ENCODE measurements at regions not wholly inside any gene's neighbourhood (a gene's known extent, or its start where the extent isn't known, plus 50 kb on each side); places are given as distances from the start of the nearest gene placed in this dataset.

- TF ChIP-seq CTCF (IDR thresholded peaks at IDR 0.05; ENCODE audit: low read length) (no peak), EZH2phosphoT487 (IDR thresholded peaks at IDR 0.05; ENCODE audit: low read length) (no peak), EZH2 (optimal IDR thresholded peaks at IDR 0.05; ENCODE audit: low read depth, low read length) (no peak)
Measured at GRCh38 chr2:41500895-41501294, 546.9 kb upstream of the PKDCC start.

Measured in MM.1S (cell line).